Nephron progenitor cell (in vitro differentiated cells): ENCODE measurements at regions not wholly inside any gene's neighbourhood (a gene's known extent, or its start where the extent isn't known, plus 50 kb on each side); places are given as distances from the start of the nearest gene placed in this dataset.

Experiments
- DNase-seq: peaks from one replicate; pipeline ENCODE4 v3.0.0; 2021
- H3K27ac Mint-ChIP-seq: 2 replicates; pipeline ENCODE4 v1.8.0; 2021; ENCODE audit warnings: mild to moderate bottlenecking, moderate library complexity, mixed read lengths
- H3K27me3 Mint-ChIP-seq: 2 replicates; pipeline ENCODE4 v1.8.0; 2021; ENCODE audit warnings: mild to moderate bottlenecking, low read depth, mixed read lengths; ENCODE audit not compliant: poor library complexity
- H3K36me3 Mint-ChIP-seq: 2 replicates; pipeline ENCODE4 v1.8.0; 2021; ENCODE audit warnings: low read depth, mixed read lengths
- H3K4me1 Mint-ChIP-seq: 2 replicates; pipeline ENCODE4 v1.8.0; 2021; ENCODE audit warnings: mixed read lengths
- H3K4me3 Mint-ChIP-seq: 2 replicates; pipeline ENCODE4 v1.8.0; 2021; ENCODE audit warnings: mild to moderate bottlenecking, moderate library complexity, mixed read lengths
- H3K9me3 Mint-ChIP-seq: 2 replicates; pipeline ENCODE4 v1.8.0; 2021; ENCODE audit warnings: mild to moderate bottlenecking, moderate library complexity, mixed read lengths
- TF ChIP-seq, protein P1 (sequence below): fragments of 200-600 bp; sonication (generic); IDR thresholded peaks from 2 replicates; pipeline ENCODE4 v1.5.0; 2021; ENCODE audit warnings: antibody characterized with exemption

DNA sequence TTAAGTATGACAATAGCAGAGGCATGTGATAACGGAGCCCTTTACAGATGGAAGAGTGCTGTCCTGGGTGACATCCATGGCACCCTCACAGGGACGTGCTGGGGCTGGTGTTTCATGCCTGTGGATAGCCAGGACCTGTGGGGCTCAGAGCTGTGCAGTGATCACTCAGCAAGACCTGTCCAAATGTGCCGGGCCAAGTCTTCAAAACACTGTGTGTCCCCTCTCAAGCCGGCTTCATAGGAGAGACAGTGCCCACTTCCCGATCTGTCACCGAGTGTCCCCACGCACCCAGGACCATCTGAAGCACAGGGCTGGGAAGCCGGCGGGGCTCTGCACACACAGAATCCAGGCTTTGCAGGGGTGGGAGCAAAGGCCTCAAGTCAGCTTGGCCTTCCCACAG, 217.2 kb upstream of the IGF1R start:
- peaks cover 10% of the 10 kb centered on the region for H3K36me3 Mint-ChIP-seq
- no peak overlapping the region for H3K27ac Mint-ChIP-seq
- peaks cover 26% of the 10 kb centered on the region for H3K9me3 Mint-ChIP-seq
- no peaks in the 10 kb centered on the region for H3K4me1 Mint-ChIP-seq
- H3K4me3 Mint-ChIP-seq: no peak overlapping the region
- TF ChIP-seq, protein P1, sequence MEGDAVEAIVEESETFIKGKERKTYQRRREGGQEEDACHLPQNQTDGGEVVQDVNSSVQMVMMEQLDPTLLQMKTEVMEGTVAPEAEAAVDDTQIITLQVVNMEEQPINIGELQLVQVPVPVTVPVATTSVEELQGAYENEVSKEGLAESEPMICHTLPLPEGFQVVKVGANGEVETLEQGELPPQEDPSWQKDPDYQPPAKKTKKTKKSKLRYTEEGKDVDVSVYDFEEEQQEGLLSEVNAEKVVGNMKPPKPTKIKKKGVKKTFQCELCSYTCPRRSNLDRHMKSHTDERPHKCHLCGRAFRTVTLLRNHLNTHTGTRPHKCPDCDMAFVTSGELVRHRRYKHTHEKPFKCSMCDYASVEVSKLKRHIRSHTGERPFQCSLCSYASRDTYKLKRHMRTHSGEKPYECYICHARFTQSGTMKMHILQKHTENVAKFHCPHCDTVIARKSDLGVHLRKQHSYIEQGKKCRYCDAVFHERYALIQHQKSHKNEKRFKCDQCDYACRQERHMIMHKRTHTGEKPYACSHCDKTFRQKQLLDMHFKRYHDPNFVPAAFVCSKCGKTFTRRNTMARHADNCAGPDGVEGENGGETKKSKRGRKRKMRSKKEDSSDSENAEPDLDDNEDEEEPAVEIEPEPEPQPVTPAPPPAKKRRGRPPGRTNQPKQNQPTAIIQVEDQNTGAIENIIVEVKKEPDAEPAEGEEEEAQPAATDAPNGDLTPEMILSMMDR: no peak
- no peak for DNase-seq
- H3K27me3 Mint-ChIP-seq: peaks cover 55% of the 10 kb centered on the region

GRCh38 chr15:98433346-98433745, 215.0 kb upstream of the IGF1R start:
- peaks cover 33% of the 10 kb centered on the region for H3K27me3 Mint-ChIP-seq
- no peak overlapping the region for H3K4me3 Mint-ChIP-seq
- H3K9me3 Mint-ChIP-seq: peaks cover 26% of the 10 kb centered on the region
- no peaks in the 10 kb centered on the region for H3K4me1 Mint-ChIP-seq
- peaks cover 10% of the 10 kb centered on the region for H3K36me3 Mint-ChIP-seq
- TF ChIP-seq, protein P1: no peak
- no peak overlapping the region for H3K27ac Mint-ChIP-seq
- no peak for DNase-seq

DNA sequence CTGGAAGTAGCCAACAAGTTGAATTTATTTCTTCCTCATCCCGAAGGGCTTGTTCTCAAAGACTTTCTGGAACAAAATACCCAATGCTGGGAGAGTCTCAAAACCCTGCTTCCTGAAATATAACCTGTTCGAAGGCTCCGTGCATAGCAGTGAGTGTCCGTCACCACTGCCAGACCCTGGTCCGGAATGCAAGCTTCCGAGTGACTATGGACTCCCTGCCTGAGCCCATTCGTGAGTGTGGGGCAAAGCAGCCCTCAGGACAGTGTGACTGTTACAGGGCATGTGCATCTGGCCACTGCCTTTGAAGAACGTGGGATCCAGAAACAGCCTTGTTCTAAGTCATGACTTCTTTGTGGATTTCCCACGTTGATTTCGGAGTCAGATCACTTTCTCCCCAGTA, 214.5 kb upstream of the IGF1R start:
- TF ChIP-seq, protein P1: no peak
- H3K36me3 Mint-ChIP-seq: peaks cover 9% of the 10 kb centered on the region
- no peak for DNase-seq
- H3K27me3 Mint-ChIP-seq: peaks cover 28% of the 10 kb centered on the region
- peaks cover 22% of the 10 kb centered on the region for H3K9me3 Mint-ChIP-seq
- no peak overlapping the region for H3K27ac Mint-ChIP-seq
- no peaks in the 10 kb centered on the region for H3K4me1 Mint-ChIP-seq
- no peak overlapping the region for H3K4me3 Mint-ChIP-seq

DNA sequence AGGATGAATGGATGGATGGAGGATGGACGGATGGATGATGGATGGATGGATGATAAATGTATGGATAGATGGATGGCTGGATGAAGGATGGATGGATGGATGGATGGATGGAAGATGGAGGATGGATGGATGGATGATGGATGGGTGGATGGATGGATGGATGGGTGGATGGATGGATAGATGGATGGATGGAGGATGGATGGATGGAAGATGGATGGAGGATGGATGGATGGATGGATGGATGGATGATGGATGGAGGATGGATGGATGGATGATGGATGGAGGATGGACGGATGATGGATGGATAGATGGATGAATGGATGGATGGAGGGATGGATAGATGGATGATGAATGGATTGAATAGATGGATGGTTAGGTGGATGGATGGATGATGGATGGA, 210.6 kb upstream of the IGF1R start:
- peaks cover 6% of the 10 kb centered on the region for H3K4me1 Mint-ChIP-seq
- DNase-seq: no peak
- peaks cover 6% of the 10 kb centered on the region for H3K9me3 Mint-ChIP-seq
- no peaks in the 10 kb centered on the region for H3K36me3 Mint-ChIP-seq
- H3K27me3 Mint-ChIP-seq: peaks cover 12% of the 10 kb centered on the region
- TF ChIP-seq, protein P1: no peak
- no peak overlapping the region for H3K4me3 Mint-ChIP-seq
- H3K27ac Mint-ChIP-seq: no peak overlapping the region

DNA sequence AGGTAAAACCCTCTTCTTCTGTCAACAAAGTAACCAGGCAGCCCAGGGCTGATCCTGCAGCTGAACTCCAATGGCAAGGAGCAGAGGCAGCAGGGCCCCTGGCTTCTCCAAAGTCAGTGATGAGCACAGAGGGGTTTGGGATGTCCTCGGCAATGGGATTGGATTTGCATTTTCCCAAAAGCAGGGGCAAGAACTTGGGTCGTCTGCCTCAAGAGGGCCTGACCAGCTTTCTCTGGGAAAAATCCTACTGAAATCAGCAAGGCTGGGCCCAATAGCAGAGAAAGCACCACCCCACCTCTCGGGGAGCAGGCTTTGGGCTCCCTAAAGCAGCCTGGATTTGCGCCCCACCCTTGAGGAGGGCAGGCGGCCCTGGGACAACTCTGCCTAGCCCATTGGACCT, 210.0 kb upstream of the IGF1R start:
- no peak overlapping the region for H3K4me3 Mint-ChIP-seq
- no peaks in the 10 kb centered on the region for H3K36me3 Mint-ChIP-seq
- no peak for DNase-seq
- no peak overlapping the region for H3K27ac Mint-ChIP-seq
- peaks cover 12% of the 10 kb centered on the region for H3K27me3 Mint-ChIP-seq
- TF ChIP-seq, protein P1: no peak
- peaks cover 11% of the 10 kb centered on the region for H3K4me1 Mint-ChIP-seq
- H3K9me3 Mint-ChIP-seq: peaks cover 2% of the 10 kb centered on the region

DNA sequence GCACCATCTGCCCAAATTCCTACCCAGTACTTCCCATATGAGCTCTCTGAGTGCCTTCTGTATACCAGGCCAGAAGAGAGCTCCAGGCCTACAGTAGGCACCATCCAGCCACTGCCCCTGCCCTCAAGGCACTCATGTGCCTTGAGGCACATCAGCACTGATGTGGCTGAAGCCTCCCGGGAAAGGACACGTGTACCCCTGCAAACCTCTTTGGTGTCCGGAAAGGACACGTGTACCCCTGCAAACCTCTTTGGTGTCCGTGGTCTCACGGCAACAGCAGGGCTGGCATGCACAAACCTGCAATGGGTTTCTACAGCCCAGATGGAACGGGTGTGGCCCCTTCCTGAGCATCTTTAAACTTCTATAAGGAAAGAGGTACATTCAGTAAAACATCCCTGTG, 209.4 kb upstream of the IGF1R start:
- Mint-ChIP-seq H3K27me3 (peaks cover 9% of the 10 kb centered on the region), H3K4me1 (peaks cover 17% of the 10 kb centered on the region)

More for the DNA sequence above, 209.4 kb upstream of the IGF1R start:
- no peak for DNase-seq
- Mint-ChIP-seq H3K27ac (no peak overlapping the region), H3K9me3 (no peaks in the 10 kb centered on the region), H3K36me3 (no peaks in the 10 kb centered on the region), H3K4me3 (no peak overlapping the region)
- TF ChIP-seq, protein P1: no peak
